ENCODE measurements at regions not wholly inside any gene's neighbourhood (a gene's known extent, or its start where the extent isn't known, plus 50 kb on each side); places are given as distances from the start of the nearest gene placed in this dataset.

- no peak overlapping the region for H3K4me3 ChIP-seq (ENCODE audit: control insufficient read depth, low read depth, low read length)
- DNase-seq (ENCODE audit: low read depth): no peak
- TF ChIP-seq CTCF (IDR thresholded peaks at IDR 0.05; ENCODE audit: control insufficient read depth, insufficient read depth, low read depth, low read length, missing control alignments): no peak
Observed at GRCh38 chr2:104929663-104930062, 75.7 kb downstream of the POU3F3 start.

GRCh38 chr2:104930732-104931131 is 76.8 kb downstream of the POU3F3 start:
- TF ChIP-seq CTCF (IDR thresholded peaks at IDR 0.05; ENCODE audit: control insufficient read depth, insufficient read depth, low read depth, low read length, missing control alignments): no peak
- DNase-seq (ENCODE audit: low read depth): no peak
- no peak overlapping the region for H3K4me3 ChIP-seq (ENCODE audit: control insufficient read depth, low read depth, low read length)

GRCh38 chr2:104932243-104932642 is 78.3 kb downstream of the POU3F3 start:
- TF ChIP-seq CTCF (IDR thresholded peaks at IDR 0.05; ENCODE audit: control insufficient read depth, insufficient read depth, low read depth, low read length, missing control alignments): no peak
- no peak overlapping the region for H3K4me3 ChIP-seq (ENCODE audit: control insufficient read depth, low read depth, low read length)

GRCh38 chr2:104933151-104933917 is 79.4 kb downstream of the POU3F3 start:
- TF ChIP-seq CTCF (IDR thresholded peaks at IDR 0.05; ENCODE audit: control insufficient read depth, insufficient read depth, low read depth, low read length, missing control alignments): no peak
- no peak for DNase-seq (ENCODE audit: low read depth)
- no peak overlapping the region for H3K4me3 ChIP-seq (ENCODE audit: control insufficient read depth, low read depth, low read length)

More at GRCh38 chr2:104932243-104932642, 78.3 kb downstream of the POU3F3 start:
- DNase-seq (ENCODE audit: low read depth): no peak

GRCh38 chr2:104936527-104936926 is 82.6 kb downstream of the POU3F3 start:
- H3K4me3 ChIP-seq (ENCODE audit: control insufficient read depth, low read depth, low read length): no peak overlapping the region
- no peak for TF ChIP-seq CTCF (IDR thresholded peaks at IDR 0.05; ENCODE audit: control insufficient read depth, insufficient read depth, low read depth, low read length, missing control alignments)
- no peak for DNase-seq (ENCODE audit: low read depth)

GRCh38 chr2:104938231-104938941 is 84.5 kb downstream of the POU3F3 start:
- H3K4me3 ChIP-seq (ENCODE audit: control insufficient read depth, low read depth, low read length): no peak overlapping the region

More at GRCh38 chr2:104938231-104938941, 84.5 kb downstream of the POU3F3 start:
- TF ChIP-seq CTCF (IDR thresholded peaks at IDR 0.05; ENCODE audit: control insufficient read depth, insufficient read depth, low read depth, low read length, missing control alignments): no peak
- DNase-seq (ENCODE audit: low read depth): no peak
